ENCODE measurements at regions not wholly inside any gene's neighbourhood (a gene's known extent, or its start where the extent isn't known, plus 50 kb on each side); places are given as distances from the start of the nearest gene placed in this dataset.
A peak's percentile ranks its signal among the peaks of the same experiment; 100 is the strongest.
"Not testable (repeated sequence)": the region's sequence is repeated elsewhere in the genome, so short reads cannot be mapped to it uniquely, and the experiment has no call there.

DNA sequence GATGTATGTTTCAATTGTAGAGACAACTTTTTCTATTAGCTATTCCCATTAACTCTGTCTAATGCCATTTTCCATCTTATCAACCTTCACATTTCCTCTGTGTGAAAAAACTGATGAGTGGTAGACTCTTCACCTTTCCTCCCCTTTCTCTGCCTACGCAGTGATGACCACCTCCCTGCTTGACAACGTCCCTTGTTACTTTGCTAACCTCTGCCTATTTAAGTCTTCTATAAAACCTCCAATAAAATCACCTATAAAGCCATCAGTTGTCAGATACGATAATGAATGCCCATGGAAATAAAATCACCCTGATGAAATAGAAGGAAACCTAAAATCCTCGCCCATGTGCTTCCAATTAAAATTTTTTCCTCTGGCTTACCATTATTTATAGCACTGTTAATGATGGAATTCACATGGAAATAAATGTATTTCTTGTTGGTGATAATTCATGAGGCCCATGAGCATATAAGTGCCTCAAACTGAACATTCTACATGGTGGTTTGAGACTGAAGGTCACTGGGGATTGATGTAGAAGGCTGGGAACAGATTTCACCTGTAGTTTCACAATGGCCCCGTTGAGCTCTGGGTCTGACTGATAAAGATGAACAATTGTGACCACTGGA, 1454.0 kb upstream of the SEL1L start:
- TF ChIP-seq POLR2A (IDR thresholded peaks at IDR 0.05): no peak
- TF ChIP-seq, protein P1, sequence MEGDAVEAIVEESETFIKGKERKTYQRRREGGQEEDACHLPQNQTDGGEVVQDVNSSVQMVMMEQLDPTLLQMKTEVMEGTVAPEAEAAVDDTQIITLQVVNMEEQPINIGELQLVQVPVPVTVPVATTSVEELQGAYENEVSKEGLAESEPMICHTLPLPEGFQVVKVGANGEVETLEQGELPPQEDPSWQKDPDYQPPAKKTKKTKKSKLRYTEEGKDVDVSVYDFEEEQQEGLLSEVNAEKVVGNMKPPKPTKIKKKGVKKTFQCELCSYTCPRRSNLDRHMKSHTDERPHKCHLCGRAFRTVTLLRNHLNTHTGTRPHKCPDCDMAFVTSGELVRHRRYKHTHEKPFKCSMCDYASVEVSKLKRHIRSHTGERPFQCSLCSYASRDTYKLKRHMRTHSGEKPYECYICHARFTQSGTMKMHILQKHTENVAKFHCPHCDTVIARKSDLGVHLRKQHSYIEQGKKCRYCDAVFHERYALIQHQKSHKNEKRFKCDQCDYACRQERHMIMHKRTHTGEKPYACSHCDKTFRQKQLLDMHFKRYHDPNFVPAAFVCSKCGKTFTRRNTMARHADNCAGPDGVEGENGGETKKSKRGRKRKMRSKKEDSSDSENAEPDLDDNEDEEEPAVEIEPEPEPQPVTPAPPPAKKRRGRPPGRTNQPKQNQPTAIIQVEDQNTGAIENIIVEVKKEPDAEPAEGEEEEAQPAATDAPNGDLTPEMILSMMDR (IDR thresholded peaks at IDR 0.05): no peak
- H3K36me3 ChIP-seq: no peaks in the 10 kb centered on the region
- no peak overlapping the region for H3K27ac ChIP-seq
- H3K4me1 ChIP-seq: no peaks in the 10 kb centered on the region
- 36% methylated on average over 5 of the region's 5 CpGs for WGBS (ENCODE audit: insufficient coverage, low coverage, low lambda C conversion rate, missing lambda C conversion rate)
- no peak for ATAC-seq
- no peaks in the 10 kb centered on the region for H3K9me3 ChIP-seq
- H3K4me3 ChIP-seq: no peak overlapping the region
- H3K27me3 ChIP-seq: no peaks in the 10 kb centered on the region
- intact Hi-C loops (cut with DNase I): no loop called here
- no peak for DNase-seq

DNA sequence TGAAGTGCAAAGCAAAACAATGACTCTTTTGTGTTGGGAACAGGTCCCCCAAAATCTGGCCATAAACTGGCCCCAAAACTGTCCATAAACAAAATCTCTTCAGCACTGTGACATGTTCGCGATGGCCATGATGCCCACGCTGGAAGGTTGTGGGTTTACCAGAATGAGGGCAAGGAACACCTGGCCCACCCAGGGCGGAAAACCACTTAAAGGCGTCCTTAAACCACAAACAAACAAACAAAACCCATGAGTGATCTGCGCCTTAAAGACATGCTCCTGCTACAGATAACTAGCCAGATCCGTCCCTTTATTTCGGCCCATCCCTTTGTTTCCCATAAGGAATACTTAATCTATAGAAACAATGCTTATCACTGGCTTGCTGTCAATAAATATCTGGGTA, 1460.9 kb upstream of the SEL1L start:
- DNase-seq; H3K27me3 ChIP-seq; H3K9me3 ChIP-seq; H3K36me3 ChIP-seq; ATAC-seq; H3K4me3 ChIP-seq; H3K4me1 ChIP-seq; H3K27ac ChIP-seq; intact Hi-C loops (cut with DNase I): not testable (repeated sequence)
- 73% methylated on average over 6 of the region's 8 CpGs for WGBS (ENCODE audit: insufficient coverage, low coverage, low lambda C conversion rate, missing lambda C conversion rate)

DNA sequence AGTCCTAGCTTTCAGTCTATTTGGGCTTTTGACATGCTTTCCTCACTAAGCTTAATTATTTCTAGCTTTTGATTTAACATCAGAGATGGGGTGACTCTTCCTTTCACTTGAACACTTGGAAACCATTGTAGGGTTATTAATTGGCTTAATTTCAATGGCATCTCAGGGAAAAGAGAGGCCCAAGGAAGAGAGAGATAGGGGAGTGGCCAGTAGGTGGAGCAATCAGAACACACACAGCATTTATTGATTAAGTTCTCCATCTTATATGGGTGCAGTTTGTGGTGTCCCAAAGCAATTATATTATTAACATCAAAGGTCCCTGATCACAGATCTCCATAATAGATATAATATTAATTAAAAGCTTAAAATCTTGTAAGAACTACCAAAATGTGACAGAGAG, 1466.1 kb upstream of the SEL1L start:
- intact Hi-C loops (cut with DNase I): no loop called here
- no peak for TF ChIP-seq POLR2A (IDR thresholded peaks at IDR 0.05)
- TF ChIP-seq, protein P1 (IDR thresholded peaks at IDR 0.05): peak in 1 of 4 donors; percentile 15
- no peak for ATAC-seq
- Histone ChIP-seq H3K36me3 (no peaks in the 10 kb centered on the region), H3K9me3 (no peaks in the 10 kb centered on the region), H3K27ac (no peak overlapping the region), H3K27me3 (no peaks in the 10 kb centered on the region), H3K4me3 (no peak overlapping the region), H3K4me1 (no peaks in the 10 kb centered on the region)
- no peak for DNase-seq

DNA sequence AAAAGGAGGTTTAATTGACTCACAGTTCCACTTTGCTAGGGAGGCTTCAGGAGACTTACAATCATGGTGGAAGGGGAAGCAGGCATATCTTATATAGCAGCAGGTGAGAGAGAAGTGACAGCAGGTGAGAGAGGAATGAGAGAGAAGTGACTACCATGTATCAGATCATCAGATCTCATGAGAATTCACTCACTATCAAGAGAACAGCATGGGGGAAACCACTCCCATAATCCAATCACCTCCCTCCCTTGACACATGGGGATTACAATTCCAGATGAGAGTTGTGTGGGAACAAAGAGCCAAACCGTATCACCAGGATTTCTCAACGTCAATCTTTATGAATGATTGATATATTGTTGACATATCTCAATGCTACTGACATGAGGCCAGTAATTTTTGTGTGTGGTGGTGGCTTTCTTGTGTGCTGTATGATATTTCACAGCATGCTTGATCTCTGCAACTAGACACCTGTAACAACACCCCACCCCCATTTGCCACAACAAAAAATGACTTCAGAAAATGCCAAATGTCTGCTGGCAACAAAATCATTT, 1470.9 kb upstream of the SEL1L start:
- Histone ChIP-seq H3K9me3 (no peaks in the 10 kb centered on the region), H3K27me3 (no peaks in the 10 kb centered on the region), H3K4me3 (no peak overlapping the region), H3K36me3 (no peaks in the 10 kb centered on the region), H3K27ac (no peak overlapping the region), H3K4me1 (no peaks in the 10 kb centered on the region)
- intact Hi-C loops (cut with DNase I): no loop called here
- TF ChIP-seq, protein P1 (IDR thresholded peaks at IDR 0.05): no peak
- no peak for TF ChIP-seq POLR2A (IDR thresholded peaks at IDR 0.05)
- no peak for ATAC-seq
- DNase-seq: no peak
- 60% methylated on average over 2 of the region's 2 CpGs for WGBS (ENCODE audit: insufficient coverage, low coverage, low lambda C conversion rate, missing lambda C conversion rate)

DNA sequence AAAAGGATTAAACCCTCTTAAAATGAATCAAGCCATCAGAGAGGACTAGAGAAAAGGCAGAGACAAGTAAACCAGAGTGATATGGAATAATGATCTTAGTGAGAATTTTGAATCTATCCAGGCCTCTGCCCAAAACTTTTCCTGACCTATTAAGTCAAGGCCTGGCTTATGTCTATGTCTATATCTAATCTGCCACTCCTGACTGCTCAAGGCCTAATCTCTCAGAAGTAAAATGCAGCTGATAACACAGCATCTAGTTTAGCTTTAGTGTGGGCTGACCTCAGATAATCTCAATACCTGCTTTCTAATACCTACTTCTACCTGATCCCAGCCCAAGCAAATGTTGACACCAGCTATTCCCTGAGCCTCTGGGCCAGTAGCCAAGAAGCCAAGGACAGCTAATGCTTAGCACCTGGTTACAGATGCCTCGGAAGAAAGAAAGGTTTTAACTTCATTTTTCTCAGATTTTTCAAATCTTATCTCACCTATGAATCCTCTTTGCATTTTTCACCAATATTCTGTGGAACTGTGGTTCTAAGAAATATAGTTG, 1472.5 kb upstream of the SEL1L start:
- 25% methylated on average over 1 of the region's 1 CpG for WGBS (ENCODE audit: insufficient coverage, low coverage, low lambda C conversion rate, missing lambda C conversion rate)
- intact Hi-C loops (cut with DNase I): no loop called here
- no peak overlapping the region for H3K27ac ChIP-seq
- TF ChIP-seq POLR2A (IDR thresholded peaks at IDR 0.05): no peak
- TF ChIP-seq, protein P1 (IDR thresholded peaks at IDR 0.05): no peak
- H3K4me1 ChIP-seq: no peaks in the 10 kb centered on the region
- no peaks in the 10 kb centered on the region for H3K27me3 ChIP-seq
- no peaks in the 10 kb centered on the region for H3K9me3 ChIP-seq
- DNase-seq (no peak), ATAC-seq (no peak)
- no peaks in the 10 kb centered on the region for H3K36me3 ChIP-seq
- H3K4me3 ChIP-seq: no peak overlapping the region

DNA sequence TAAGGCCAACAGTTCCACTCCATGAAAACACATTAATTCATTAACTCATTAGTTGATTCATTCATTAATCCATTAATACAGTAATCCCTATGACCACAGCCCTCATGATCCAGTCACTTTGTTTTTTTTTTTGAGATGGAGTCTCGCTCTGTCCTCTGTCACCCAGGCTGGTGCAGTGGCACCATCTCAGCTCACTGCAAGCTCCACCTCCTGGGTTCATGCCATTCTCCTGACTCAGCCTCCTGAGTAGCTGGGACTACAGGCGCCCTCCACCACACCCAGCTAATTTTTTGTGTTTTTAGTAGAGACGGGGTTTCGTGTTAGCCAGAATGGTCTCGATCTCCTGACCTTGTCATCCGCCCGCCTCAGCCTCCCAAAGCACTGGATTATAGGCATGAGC, 1473.4 kb upstream of the SEL1L start:
- H3K36me3 ChIP-seq; DNase-seq; H3K27me3 ChIP-seq; H3K4me1 ChIP-seq; H3K9me3 ChIP-seq; H3K4me3 ChIP-seq; ATAC-seq; H3K27ac ChIP-seq; intact Hi-C loops (cut with DNase I): not testable (repeated sequence)
- WGBS (ENCODE audit: insufficient coverage, low coverage, low lambda C conversion rate, missing lambda C conversion rate): 87% methylated on average over 5 of the region's 7 CpGs
